ENCODE measurements at regions not wholly inside any gene's neighbourhood (a gene's known extent, or its start where the extent isn't known, plus 50 kb on each side); places are given as distances from the start of the nearest gene placed in this dataset.

GRCh38 chr14:86897704-86898513, 1095.1 kb downstream of the GALC start (continued):
- TF ChIP-seq ZNF468 (CRISPR knock-in tag; IDR thresholded peaks at IDR 0.05) = no peak
- no peak for TF ChIP-seq KIAA2018 (CRISPR knock-in tag; IDR thresholded peaks at IDR 0.05; ENCODE audit: borderline replicate concordance)
- peak; percentile 69; the same call in 1 of the 2 replicates for TF ChIP-seq SOX5 (CRISPR knock-in tag; IDR thresholded peaks at IDR 0.05; ENCODE audit: borderline replicate concordance)
- TF ChIP-seq ZNF816 (CRISPR knock-in tag; IDR thresholded peaks at IDR 0.05; ENCODE audit: borderline replicate concordance) = no peak
- no peak for TF ChIP-seq RAD21 (CRISPR knock-in tag; IDR thresholded peaks at IDR 0.05)
- peak; percentile 43; the same call in 1 of the 2 replicates for TF ChIP-seq RARA (CRISPR knock-in tag; IDR thresholded peaks at IDR 0.05)
- no peak for TF ChIP-seq PRDM15 (CRISPR knock-in tag; IDR thresholded peaks at IDR 0.05)
- no peak for TF ChIP-seq NR2F1 (CRISPR knock-in tag; IDR thresholded peaks at IDR 0.05)
- TF ChIP-seq ZNF354B (CRISPR knock-in tag; IDR thresholded peaks at IDR 0.05) = no peak
- TF ChIP-seq NFIC (IDR thresholded peaks at IDR 0.05; ENCODE audit: low read length) = peak; percentile 87
- TF ChIP-seq CC2D1A (CRISPR knock-in tag; IDR thresholded peaks at IDR 0.05) = no peak
- peak; percentile 48; the same call in 1 of the 2 replicates for TF ChIP-seq HDAC2 (CRISPR knock-in tag; IDR thresholded peaks at IDR 0.05)
- TF ChIP-seq ZNF263 (CRISPR knock-in tag; IDR thresholded peaks at IDR 0.05) = no peak
- TF ChIP-seq ZNF710 (CRISPR knock-in tag; IDR thresholded peaks at IDR 0.05; ENCODE audit: borderline replicate concordance) = peak; percentile 52; the same call in 1 of the 2 replicates
- TF ChIP-seq ZNF329 (CRISPR knock-in tag; IDR thresholded peaks at IDR 0.05; ENCODE audit: low read depth) = no peak
- TF ChIP-seq TCF7 (IDR thresholded peaks at IDR 0.05; ENCODE audit: low read depth) = peak; percentile 58
